ENCODE measurements at regions not wholly inside any gene's neighbourhood (a gene's known extent, or its start where the extent isn't known, plus 50 kb on each side); places are given as distances from the start of the nearest gene placed in this dataset.

DNA sequence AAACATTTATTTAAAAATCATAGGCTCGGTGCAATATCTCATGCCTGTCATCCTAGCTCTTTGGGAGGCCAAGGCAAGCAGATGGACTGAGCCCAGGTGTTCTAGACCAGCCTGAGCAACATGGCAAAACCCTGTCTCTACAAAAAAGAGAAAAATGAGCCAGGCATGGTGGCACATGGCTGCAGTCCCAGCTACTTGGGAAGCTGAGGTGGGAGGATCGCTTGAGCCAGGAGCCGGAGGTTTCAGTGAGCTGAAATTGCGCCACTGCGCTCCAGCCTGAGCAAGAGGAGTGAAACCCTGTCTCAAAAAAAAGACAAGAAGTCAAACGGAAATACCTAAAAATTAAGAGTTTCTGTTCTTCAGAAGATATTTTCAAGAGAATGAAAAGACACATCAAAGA lies 122.3 kb downstream of the RSL24D1 start:
- no peak for TF ChIP-seq POLR2AphosphoS5 (IDR thresholded peaks at IDR 0.05; ENCODE audit: borderline replicate concordance, low read depth, low read length)
- no peak for TF ChIP-seq EZH2 (IDR thresholded peaks at IDR 0.05)
- no peak for TF ChIP-seq FOXP2 (optimal IDR thresholded peaks at IDR 0.05; ENCODE audit: control extremely low read depth, extremely low read length, insufficient read depth)
